ENCODE measurements at regions not wholly inside any gene's neighbourhood (a gene's known extent, or its start where the extent isn't known, plus 50 kb on each side); places are given as distances from the start of the nearest gene placed in this dataset.

- TF ChIP-seq POLR2A (IDR thresholded peaks at IDR 0.05; ENCODE audit: low read depth, low read length) (no peak), POLR2AphosphoS5 (IDR thresholded peaks at IDR 0.05; ENCODE audit: low read depth, low read length) (no peak), TAF1 (IDR thresholded peaks at IDR 0.05; ENCODE audit: borderline replicate concordance, low read depth, low read length) (no peak)
These were observed 335.3 kb upstream of the CHST9 start for GRCh38 chr18:27520401-27520800.

Data from GM12892 (cell line).